GM18868 (cell line): ENCODE measurements at regions not wholly inside any gene's neighbourhood (a gene's known extent, or its start where the extent isn't known, plus 50 kb on each side); places are given as distances from the start of the nearest gene placed in this dataset.

Experiments used
- ATAC-seq: cut with Tn5 transposase; IDR thresholded peaks from one replicate; pipeline ENCODE4 v1.9.1; 2021; ENCODE audit warnings: mild to moderate bottlenecking, moderate library complexity; ENCODE audit not compliant: unreplicated experiment

DNA sequence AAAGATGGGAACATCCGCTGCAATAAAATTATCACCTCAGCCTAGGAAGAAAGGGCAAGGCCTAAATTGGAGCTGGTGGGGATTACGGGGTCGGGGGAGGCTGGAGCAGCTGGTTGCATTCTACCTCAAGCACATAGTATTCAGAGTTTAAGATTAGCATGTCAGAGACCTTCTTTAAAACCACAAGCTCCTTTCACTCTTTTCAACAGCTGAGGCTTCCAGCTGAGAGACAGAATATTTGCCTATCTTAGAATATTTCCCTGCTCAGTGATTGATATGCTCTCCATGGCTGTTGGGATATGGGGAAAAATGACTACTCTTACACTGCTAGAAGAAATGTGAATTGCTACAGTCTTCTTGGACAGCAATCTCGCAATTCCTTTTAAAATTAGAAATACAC is 248.6 kb downstream of the TBX15 start:
- ATAC-seq = no peak

DNA sequence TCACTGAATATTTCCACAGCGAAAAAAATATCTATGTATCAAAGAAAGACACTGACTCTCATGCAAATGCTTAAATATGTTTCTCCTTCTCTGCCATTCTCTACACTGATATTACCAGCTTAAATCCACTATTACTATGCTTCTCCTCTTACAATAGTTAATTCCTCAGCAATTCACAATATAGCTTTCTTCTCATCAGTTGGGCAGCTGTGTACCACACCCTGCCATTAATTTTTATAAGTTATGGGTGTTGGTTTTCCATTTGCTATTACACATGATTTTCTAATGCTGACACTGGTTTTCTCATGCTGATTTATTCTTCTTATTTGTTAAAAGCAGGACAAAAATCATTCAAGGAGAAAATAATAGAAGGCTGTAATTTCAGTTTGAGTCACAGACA is 251.8 kb downstream of the TBX15 start:
- ATAC-seq = no peak

DNA sequence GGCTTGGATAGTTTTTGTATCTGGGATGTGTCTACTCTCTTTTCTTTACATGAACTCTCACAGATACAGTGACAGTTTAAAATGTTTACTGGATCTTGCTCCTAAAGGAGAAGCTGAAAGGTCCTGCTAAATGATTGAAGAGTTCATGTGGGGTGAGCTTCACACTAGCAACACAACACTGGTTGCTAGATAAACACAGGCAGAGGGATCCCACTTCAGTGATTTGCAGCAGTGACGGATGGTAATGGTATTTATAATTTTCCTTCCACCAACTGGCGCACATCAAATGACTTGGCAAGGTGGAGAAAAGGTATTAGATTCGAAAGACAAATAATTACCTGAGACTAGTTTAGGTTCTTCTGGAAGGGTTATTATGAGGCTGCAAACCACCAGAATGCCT is 270.2 kb downstream of the TBX15 start:
- ATAC-seq = no peak

DNA sequence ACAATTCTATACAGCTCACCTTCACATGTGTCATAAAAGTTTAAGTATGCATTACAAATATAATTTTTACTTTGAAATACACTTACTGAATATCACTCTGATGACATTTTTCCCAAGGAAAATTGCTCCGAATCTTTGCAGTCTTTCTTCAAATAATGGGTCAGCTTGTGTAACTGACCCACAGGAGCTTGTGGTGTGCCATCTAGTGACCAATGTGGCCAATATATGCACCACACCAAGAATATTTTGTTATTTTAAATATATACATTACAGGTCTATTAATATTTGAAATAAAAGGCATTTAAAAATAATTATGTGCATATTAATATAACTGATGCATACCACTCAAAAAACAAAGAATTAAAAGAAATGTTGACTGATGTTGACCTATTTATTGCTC is 271.4 kb downstream of the TBX15 start:
- no peak for ATAC-seq

DNA sequence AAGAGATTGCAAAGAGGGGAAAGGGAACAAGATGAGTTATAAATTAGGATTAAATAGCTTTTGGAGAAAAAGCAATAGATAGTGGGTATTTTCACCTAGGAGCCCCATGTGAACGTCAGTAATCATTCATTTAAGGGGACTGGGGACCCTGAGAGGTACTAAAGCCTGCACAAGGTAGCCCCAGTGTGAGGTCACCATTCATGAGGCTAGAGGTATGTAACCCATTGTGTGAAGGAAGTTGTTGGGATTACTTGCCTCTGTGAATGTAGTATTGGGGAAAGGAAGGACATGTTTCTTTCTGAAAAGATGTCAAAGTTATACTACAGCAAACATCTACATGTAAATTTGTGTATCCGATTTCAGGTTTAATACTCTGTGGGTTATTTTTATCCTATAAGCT is 276.8 kb downstream of the TBX15 start:
- ATAC-seq = no peak

DNA sequence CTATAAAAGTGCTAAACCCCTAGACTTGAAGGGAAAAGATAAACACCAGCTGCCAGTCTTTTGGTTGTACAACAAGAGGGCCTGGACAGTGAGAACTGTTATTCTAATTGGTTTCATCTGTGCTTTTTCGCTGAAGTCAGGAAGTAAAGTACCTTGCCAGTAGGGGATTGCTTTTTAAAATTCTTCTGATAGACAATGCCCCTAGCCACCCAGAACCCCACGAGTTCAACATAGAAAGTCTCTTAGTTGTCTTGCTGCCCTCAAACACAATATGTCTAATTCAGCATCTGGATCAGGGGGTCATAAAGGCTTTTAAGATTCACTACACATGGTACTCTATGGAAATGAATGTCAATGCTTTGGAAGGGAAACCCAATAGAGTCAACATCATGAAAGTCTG is 289.2 kb downstream of the TBX15 start:
- no peak for ATAC-seq

DNA sequence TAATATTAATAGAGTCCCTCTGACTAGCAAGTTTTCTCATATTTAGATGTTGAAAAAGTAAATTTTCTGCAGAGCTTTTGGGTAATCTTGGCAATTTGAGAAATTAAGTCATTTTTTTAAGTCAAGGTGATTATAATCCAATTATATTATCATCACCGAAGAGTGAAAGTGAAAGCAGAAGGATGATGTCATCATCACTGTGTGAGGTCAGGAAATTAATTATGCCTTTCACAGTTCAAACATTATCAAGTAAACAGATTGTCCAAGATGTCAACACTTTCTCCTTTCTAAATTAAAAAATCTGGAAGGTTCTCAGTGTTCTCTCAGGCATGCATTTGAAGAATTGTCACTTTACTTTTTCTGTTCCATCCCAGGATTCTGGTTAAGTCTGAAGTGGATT is 296.0 kb downstream of the TBX15 start:
- ATAC-seq = no peak

DNA sequence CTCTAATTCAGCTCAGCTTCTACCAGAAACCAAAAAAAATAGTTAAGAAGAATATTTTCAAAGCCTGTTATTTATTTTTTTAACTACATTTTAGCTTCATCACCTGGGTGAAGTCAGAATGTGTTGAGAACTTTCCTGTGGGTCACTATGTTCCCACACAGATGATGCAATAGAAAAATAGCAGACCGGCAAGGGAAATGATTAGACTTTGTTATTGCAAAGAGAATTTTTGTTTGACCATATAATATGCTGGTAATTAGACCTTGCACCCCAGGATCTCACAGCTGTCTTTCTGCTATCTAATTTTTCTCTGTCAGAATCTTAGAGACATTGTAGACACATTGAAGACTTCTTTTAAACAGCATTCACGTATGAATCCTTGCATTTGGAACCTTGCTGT is 299.3 kb downstream of the TBX15 start:
- no peak for ATAC-seq

DNA sequence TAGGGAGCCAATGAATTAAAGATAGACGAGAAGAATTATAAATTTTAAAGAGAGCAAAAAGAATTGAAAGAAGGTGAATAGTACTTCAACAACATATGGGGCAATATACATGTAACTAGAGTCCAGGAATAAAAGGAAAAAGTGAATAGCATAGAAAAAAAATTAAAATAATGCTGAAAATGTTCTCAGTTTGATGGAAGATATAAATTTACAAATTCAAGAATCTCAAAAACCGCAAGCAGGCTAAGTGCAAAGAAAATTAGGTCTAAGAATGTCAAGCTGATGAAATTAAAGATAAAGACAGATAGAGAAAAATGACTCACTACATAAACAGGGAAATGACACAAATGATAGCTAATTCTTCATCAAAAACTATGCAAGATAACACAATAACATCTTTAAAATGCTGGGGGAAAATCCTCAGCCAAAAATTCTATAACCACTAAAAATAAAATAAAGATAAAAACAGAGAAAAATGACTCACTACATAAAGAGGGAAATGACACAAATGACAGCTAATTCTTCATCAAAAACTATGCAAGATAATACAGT is 326.3 kb downstream of the TBX15 start:
- ATAC-seq = no peak

DNA sequence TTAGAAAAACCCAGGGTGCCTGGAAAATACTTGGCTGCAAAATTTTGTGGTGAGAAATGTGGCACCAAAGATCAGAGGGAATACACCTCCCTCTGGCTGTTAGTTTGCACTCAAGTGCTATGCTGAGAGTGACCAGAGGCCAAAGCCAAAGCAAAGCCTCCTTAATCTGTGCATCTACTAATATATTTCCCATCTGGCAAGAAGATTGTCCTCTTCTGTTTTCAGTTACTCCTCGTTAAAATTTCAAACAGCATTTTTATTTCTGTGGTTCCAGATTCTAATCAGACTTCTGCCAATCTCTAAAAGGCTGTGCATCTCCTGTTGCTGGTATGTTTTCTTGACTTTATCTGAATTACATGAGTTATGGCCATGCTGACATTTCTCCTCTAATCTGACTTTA is 327.4 kb downstream of the TBX15 start:
- no peak for ATAC-seq

DNA sequence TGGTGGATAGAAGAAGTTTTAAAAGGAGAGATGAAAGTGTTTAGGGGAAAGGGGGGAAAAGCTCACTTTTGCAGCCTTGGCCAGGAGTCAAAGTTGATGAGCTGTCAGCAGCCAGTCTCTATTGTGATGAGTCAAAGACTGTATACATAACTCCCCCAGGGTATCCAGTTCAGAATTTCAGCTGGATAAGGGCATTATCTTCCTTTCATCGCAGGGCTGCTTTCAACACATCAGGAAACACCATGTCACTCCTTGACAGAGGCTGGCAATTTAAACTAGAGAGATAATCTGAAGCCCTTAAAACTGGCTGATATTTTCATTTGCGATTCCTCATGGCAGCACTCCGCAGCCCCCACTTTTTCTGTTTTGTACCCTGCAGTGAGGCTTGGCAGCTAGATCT is 328.5 kb downstream of the TBX15 start:
- no peak for ATAC-seq

DNA sequence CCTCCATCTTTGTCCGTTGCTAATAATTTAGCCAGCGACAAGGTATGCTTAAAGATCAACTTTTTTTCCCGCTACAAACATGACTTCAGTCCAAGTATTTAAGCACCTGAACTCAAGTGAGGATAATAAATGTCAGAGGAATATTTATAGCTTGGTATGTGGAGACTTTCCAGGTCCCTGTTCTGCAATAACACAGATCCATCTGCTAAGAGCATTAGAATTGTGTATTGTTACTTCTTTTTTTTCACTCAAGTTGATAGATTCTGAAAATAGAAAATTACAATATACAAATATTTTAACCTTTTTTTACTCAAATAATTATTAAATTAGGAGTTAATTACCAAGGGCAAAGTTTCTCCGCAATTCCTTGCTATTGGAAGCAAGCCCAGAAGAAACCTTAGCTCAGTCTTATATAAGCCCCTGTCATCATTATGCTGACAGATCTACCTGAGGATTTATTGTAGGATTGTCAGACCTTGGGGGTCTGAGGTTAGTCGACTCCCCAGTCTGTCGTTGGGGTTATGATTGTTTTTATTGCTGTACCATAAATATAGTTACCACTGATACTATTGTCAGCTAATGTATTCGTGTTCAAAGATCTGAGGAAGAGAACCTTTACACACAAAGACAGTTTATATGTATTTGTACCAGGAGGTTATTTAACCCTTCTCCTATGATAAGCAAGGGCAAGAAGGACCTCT is 337.9 kb downstream of the TBX15 start:
- ATAC-seq = no peak

DNA sequence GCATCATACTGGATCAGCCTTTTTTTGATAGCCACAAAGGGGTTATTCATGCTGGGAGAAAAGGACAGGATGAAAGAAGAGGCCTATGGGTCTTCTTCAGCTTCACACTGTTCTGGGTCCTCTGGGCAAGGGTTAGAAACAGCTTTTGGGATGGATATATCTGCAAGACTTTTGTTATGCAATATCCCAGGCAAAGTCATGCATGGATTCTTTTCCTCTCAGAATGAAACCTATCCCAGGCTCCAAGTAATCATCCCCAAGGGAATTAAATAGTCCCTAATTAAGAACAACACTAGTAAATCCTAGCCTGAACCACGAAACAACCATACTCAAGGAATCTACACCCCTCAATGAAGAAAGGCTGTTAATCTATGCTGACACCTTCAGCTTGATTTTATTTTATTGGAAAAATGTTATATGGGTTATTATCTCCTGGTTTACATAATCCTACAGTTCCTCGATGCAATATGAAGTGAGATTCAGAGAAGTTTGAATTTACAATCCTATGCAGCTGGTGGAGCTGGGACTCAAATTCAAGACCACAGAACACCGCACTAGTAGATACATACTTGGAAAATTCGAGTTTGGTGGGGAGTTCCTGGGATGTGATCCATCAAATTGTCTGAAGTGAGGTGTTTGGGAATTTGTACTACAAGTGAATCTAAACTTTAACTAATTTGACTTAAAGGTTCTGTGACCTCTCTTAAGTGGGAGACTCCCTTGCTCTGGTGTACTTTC is 338.6 kb downstream of the TBX15 start:
- no peak for ATAC-seq

DNA sequence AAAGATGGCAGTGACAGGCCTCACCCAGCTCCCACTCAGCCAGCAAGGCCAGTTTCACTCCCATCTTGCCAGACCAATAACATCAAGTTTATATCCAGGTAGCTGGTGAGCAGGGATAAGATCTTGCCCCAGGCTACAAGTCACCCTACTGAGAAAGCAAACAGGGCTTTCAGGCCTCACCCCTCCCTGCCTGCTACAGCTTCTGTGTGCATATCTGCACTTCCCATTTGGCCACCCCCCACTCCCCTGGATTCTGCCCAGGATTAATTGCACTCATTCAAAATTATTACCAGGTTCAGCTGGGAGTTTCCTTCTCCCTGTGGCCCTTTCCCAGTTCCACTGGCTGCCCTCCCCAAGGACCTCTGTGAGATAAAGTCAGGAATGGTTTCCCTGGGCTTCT is 352.1 kb downstream of the TBX15 start:
- no peak for ATAC-seq

DNA sequence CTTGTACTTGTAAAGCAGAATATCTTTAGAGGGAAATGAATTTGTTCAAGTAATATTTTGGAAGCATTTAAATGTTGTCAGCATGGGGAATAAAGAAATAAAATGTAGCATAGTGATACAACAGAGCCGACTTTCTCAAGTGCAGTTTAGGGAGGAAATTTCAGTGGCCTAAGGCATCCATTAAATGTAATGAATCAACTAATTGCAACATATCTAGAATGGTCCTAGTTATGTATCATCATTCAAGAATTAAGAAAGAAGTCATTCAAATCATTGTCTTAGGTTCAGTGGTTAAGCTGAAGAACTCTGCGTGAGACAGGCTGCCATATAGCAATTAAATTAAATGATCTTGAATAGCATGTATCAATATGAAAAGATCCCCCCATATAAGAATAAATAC is 360.7 kb downstream of the TBX15 start:
- no peak for ATAC-seq

DNA sequence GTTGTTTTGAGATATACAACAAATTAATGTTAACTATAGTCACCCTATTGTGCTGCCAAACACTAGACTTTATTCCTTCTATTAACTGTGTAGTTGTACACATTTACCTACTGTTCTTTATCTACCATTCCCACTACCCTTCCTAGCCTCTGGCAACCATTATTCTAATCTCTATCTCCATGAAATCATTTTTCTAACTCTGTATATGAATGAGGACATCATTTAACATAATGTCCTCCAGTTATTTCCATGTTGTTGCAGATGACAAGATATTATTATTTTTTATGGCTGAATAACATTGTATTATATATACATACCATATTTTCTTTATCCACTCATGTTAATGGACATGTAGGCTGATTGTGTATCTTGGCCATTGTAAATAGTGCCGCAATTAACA is 366.3 kb downstream of the TBX15 start:
- ATAC-seq = no peak

DNA sequence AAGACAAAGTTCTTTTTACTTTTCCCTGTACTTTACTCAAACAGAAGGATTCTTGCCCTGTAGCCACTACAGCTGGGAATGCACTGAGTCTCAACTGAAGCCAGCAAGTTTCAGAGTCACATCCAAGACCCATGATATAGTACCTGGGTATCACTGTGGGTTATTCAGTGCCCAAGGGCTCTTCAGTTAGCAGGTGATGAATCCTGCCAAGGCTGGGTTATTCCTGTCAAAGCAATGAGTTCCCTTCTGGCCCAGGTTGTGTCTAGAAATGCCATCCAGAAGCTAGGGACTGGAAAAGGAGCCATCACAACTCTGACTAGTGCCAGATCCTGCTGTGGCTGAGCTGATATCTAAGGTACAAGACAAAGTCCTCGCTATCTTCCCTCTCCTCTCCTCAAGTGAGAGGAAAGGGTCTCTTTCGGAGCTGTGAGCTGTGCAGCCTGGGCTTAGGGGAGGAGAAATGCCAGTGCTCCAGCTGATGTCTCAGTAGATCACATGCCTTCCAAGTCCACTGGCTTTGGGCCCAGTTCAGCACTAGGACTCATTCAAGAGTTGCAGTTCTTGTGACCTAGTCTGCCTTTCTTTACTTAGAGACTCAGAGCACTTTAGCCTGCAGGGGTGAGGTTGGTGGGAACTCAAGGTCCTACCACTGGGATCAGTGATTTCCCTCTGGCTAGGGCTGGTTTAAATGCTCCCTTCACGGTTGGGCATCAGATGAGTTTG is 369.4 kb downstream of the TBX15 start:
- no peak for ATAC-seq

DNA sequence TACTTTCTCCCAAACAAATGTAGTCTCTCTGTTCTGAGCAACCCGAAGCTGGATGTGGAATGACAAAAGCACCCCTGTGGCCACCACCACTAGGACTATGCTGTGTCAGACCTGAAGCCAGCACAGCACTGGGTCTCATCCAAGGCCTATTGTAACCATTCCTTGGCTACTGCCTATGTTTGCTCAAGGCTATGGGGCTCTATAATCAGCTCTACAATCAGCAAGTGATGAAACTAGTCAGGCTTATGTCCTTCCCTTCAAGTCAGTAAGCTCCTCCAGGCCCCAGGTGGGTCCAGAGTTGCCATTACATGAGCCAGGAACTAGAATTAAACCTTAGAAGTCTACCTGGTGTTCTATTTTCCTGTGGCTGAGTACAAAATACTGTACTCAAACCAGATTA is 370.2 kb downstream of the TBX15 start:
- ATAC-seq = no peak

DNA sequence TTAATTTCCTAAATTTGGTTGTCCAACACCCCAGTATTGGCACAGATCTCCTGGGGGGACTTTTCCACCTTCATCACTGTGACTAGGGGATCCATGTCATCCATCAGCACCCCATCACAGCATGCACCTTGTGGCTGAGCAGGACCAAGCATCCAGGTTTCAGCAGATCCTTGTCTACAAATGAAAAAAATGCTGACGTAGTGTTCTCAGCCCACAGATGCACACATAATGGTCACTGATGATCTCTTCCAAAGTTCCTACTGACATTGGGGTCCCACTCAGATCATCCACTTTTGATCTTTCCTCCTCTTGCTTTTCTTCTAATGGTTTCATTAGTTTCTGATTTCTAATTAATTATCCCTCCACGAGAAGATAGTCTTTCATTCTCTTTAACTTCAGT is 373.1 kb downstream of the TBX15 start:
- no peak for ATAC-seq

DNA sequence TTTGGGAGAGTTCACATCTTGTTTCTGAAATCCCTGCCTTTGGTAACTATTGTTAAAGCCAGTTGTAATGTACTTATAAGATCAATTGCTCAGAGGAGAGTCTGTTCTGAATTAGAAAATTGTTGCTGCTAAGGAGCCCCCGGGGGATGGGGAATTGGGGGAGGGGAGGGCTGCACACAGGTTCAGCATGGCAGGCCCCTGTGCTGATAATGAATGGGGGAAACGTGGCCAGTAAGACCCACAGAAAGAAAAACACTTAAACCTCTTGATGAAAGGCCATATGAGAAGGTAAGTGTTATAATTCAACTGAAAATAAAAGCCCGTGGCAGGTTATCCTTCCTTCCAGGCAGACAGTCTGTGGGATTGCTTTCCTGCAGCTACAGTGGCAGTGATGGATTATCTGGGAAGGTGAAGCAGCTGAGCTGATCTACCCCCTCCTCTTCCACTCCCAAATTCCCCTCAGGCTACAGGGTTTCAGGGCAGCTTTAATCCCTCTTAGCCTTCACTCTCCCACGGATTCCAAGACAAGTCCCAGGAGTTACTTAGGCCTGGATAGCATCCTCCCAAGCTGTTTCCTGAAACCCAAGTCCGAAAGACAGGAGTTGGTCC is 398.8 kb downstream of the TBX15 start:
- ATAC-seq = no peak

DNA sequence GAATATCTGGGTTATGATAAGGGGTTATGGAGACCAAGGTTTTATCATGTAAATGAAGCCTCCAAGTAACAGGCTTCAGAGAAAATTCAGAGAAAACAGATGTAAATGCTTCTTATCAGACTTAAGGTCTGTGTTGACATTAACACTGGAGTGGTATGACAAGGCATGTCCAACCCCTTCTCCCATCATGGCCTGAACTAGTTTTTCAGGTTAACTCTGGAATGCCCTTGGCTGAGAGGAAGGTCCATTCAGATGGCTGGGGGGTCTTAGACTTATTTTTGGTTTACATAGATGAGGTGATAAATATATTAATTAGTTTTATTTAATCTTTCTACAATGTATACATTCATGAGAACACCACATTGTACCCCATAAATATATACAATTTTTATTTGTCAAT is 399.6 kb downstream of the TBX15 start:
- ATAC-seq = no peak
